Fibroblast of lung (primary cell): ENCODE measurements at regions not wholly inside any gene's neighbourhood (a gene's known extent, or its start where the extent isn't known, plus 50 kb on each side); places are given as distances from the start of the nearest gene placed in this dataset.

Source experiments
- CTCF ChIP-seq, 2 donors: IDR thresholded peaks in 1 of 2; conservative IDR thresholded peaks in 1 of 2; 1 replicate in 1 of 2; 2 replicates in 1 of 2; pipeline ENCODE4 v1.5.1; 2011 to 2012; ENCODE audit warnings: low read length in 2 of 2, control low read depth in 1 of 2, inconsistent platforms in 1 of 2, low read depth in 1 of 2, mild to moderate bottlenecking in 1 of 2
- EZH2 ChIP-seq: IDR thresholded peaks from 2 replicates; pipeline ENCODE4 v1.5.1; 2012; ENCODE audit warnings: low read length, control low read depth, mild to moderate bottlenecking; ENCODE audit errors: missing control alignments

GRCh38 chrX:17294561-17294960, 80.4 kb upstream of the NHS start:
- TF ChIP-seq CTCF (conservative IDR thresholded peaks at IDR 0.05 in 1 of 2, IDR thresholded peaks at IDR 0.05 in 1 of 2; ENCODE audit: low read depth in 1 of 2, low read length in 2 of 2), result no peak
- no peak for TF ChIP-seq EZH2
